ENCODE measurements at regions not wholly inside any gene's neighbourhood (a gene's known extent, or its start where the extent isn't known, plus 50 kb on each side); places are given as distances from the start of the nearest gene placed in this dataset.

DNA sequence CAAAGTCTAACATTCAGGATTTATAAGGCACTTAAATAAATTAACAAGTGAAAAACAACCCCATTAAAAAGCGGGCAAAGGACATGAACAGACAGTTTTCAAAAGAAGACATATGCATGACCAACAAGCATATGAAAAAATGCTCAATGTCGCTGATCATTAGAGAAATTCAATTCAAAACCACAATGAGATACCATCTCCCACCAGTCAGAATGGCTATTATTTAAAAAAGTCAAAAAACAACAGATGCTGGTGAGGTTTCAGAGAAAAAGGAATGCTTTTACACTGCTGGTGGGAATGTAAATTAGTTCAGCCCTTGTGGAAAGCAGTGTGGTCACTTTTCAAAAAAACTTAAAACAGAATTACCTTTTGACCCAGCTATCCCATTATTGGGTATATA is 60.7 kb upstream of the BDKRB2 start:
- no peak for DNase-seq
- H3K4me1 ChIP-seq = no peaks in the 10 kb centered on the region
- no peaks in the 10 kb centered on the region for H3K9me3 ChIP-seq
- no peak overlapping the region for H3K4me3 ChIP-seq
- intact Hi-C loops (cut with DNase I; ENCODE audit: low total_unique reads) = no loop called here
- H3K27ac ChIP-seq = no peak overlapping the region
- no peak for TF ChIP-seq CTCF (IDR thresholded peaks at IDR 0.05)
- TF ChIP-seq POLR2A (IDR thresholded peaks at IDR 0.05) = no peak
- no peaks in the 10 kb centered on the region for H3K36me3 ChIP-seq
- no peaks in the 10 kb centered on the region for H3K27me3 ChIP-seq

- intact Hi-C loops (cut with DNase I; ENCODE audit: low total_unique reads) = no loop called here
- Histone ChIP-seq H3K27ac (peak overlapping the region; percentile 27 to 61), H3K27me3 (no peaks in the 10 kb centered on the region), H3K4me3 (no peak overlapping the region), H3K36me3 (no peaks in the 10 kb centered on the region), H3K9me3 (no peaks in the 10 kb centered on the region), H3K4me1 (no peaks in the 10 kb centered on the region)
- no peak for TF ChIP-seq POLR2A (IDR thresholded peaks at IDR 0.05)
- no peak for TF ChIP-seq CTCF (IDR thresholded peaks at IDR 0.05)
- DNase-seq = no peak
These were observed 59.3 kb upstream of the BDKRB2 start for GRCh38 chr14:96145116-96145864.

DNA sequence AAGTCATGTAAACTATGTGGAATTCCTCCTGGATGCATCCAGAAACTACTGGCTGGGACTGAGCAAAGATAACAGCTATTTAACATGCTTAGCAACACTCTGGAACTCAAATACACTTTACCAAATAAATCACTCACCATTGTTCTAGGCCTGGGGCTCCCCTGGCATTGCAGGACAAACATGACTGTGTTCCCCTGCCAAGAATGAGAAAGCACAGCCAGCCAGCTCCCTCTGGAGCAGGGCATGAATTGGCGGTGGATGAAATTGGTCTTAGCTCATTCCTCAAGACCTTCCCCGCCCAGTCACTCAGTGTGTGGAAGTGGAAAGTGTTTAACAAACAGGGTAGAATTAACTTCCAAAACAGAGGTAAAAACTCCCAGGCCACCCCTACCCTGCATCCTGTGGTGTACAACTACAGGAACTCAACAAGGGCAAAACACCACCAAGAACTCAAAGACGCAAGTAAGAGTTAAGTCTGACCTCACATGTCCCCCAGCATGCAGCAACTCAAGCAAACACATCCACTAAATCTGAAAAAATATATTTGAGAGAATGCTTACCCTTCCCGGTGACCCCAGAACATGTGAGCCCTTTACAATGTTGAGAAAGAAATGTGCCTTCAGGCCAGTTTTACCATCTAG is 58.4 kb upstream of the BDKRB2 start:
- TF ChIP-seq POLR2A (IDR thresholded peaks at IDR 0.05) = no peak
- TF ChIP-seq CTCF (IDR thresholded peaks at IDR 0.05) = no peak
- peak overlapping the region; percentile 27 to 61 for H3K27ac ChIP-seq
- no peak overlapping the region for H3K4me3 ChIP-seq
- H3K9me3 ChIP-seq = no peaks in the 10 kb centered on the region
- no peaks in the 10 kb centered on the region for H3K4me1 ChIP-seq
- peak in 1 of 2 donors; percentile 37 for DNase-seq
- H3K36me3 ChIP-seq = no peaks in the 10 kb centered on the region
- H3K27me3 ChIP-seq = no peaks in the 10 kb centered on the region
- intact Hi-C loops (cut with DNase I; ENCODE audit: low total_unique reads) = no loop called here

GRCh38 chr14:96148631-96149030 is 56.0 kb upstream of the BDKRB2 start:
- Histone ChIP-seq H3K9me3 (no peaks in the 10 kb centered on the region), H3K4me1 (no peaks in the 10 kb centered on the region), H3K36me3 (no peaks in the 10 kb centered on the region), H3K27ac (no peak overlapping the region), H3K27me3 (no peaks in the 10 kb centered on the region), H3K4me3 (no peak overlapping the region)
- no peak for DNase-seq
- intact Hi-C loops (cut with DNase I; ENCODE audit: low total_unique reads) = no loop called here
- TF ChIP-seq CTCF (IDR thresholded peaks at IDR 0.05) (no peak), POLR2A (IDR thresholded peaks at IDR 0.05) (no peak)

GRCh38 chr14:96149131-96149530 is 55.5 kb upstream of the BDKRB2 start:
- DNase-seq = no peak
- no peaks in the 10 kb centered on the region for H3K4me1 ChIP-seq
- no peaks in the 10 kb centered on the region for H3K9me3 ChIP-seq
- H3K27me3 ChIP-seq = no peaks in the 10 kb centered on the region
- intact Hi-C loops (cut with DNase I; ENCODE audit: low total_unique reads) = no loop called here
- no peak overlapping the region for H3K27ac ChIP-seq
- H3K4me3 ChIP-seq = no peak overlapping the region
- TF ChIP-seq CTCF (IDR thresholded peaks at IDR 0.05) (no peak), POLR2A (IDR thresholded peaks at IDR 0.05) (no peak)
- H3K36me3 ChIP-seq = no peaks in the 10 kb centered on the region
